ENCODE measurements at regions not wholly inside any gene's neighbourhood (a gene's known extent, or its start where the extent isn't known, plus 50 kb on each side); places are given as distances from the start of the nearest gene placed in this dataset.

GRCh38 chr1:91092503-91092902, 70.7 kb upstream of the ZNF644 start:
- no peak overlapping the region for H3K4me2 ChIP-seq (ENCODE audit: control insufficient read depth, insufficient read depth)

More at GRCh38 chr1:91092503-91092902, 70.7 kb upstream of the ZNF644 start:
- no peak for DNase-seq (ENCODE audit: low read depth, low spot score)
- TF ChIP-seq E4F1 (IDR thresholded peaks at IDR 0.05; ENCODE audit: borderline replicate concordance, partially characterized antibody) (no peak), MAX (IDR thresholded peaks at IDR 0.05; ENCODE audit: low read depth, low read length) (no peak), NR2C2 (IDR thresholded peaks at IDR 0.05; ENCODE audit: borderline replicate concordance, control insufficient read depth, insufficient read length, low read depth) (no peak), YBX1 (IDR thresholded peaks at IDR 0.05) (no peak), ZBTB40 (IDR thresholded peaks at IDR 0.05; ENCODE audit: borderline replicate concordance) (no peak), BACH1 (IDR thresholded peaks at IDR 0.05; ENCODE audit: borderline replicate concordance) (no peak), ZSCAN29 (IDR thresholded peaks at IDR 0.05) (no peak), JUND (IDR thresholded peaks at IDR 0.05; ENCODE audit: low read depth, low read length) (no peak), ZBTB33 (IDR thresholded peaks at IDR 0.05) (no peak), GABPA (IDR thresholded peaks at IDR 0.05; ENCODE audit: low read depth) (no peak), IKZF2 (IDR thresholded peaks at IDR 0.05) (no peak), RB1 (IDR thresholded peaks at IDR 0.05; ENCODE audit: borderline replicate concordance) (no peak), PAX8 (IDR thresholded peaks at IDR 0.05) (no peak), ZZZ3 (IDR thresholded peaks at IDR 0.05; ENCODE audit: control insufficient read depth, insufficient read length, low read depth) (no peak), MYC (IDR thresholded peaks at IDR 0.05; ENCODE audit: insufficient read depth, insufficient read length, insufficient replicate concordance, low read length, severe bottlenecking) (no peak), CEBPB (IDR thresholded peaks at IDR 0.05; ENCODE audit: borderline replicate concordance in 1 of 2, low read depth in 2 of 2, low read length in 2 of 2) (no peak)
- ChIA-PET POLR2A (no interaction called here), RAD21 (ENCODE audit: unreplicated experiment) (no interaction called here), SMC1A (ENCODE audit: uncharacterized antibody, unreplicated experiment) (interaction anchor here (1.4 kb wide), 1 partner anchor 32 kb away, joined by 3 read pairs; no protein-coding TSS in a partner anchor), CTCF (interaction anchor here (0.6 kb wide), 2 partner anchors 1011 to 1901 kb away, joined by 3 to 5 read pairs; no protein-coding TSS in a partner anchor)
- no peak overlapping the region for H3K9ac ChIP-seq (ENCODE audit: control insufficient read depth, insufficient read depth, low read length)
- FAIRE-seq = no peak
- H3K27ac ChIP-seq (ENCODE audit: control insufficient read depth, insufficient read depth) = no peak overlapping the region
- H3K9me3 ChIP-seq (replicated peaks; ENCODE audit: control insufficient read depth, insufficient read depth, low read length) = no peaks in the 10 kb centered on the region
- no peaks in the 10 kb centered on the region for H3K4me1 ChIP-seq (ENCODE audit: control insufficient read depth, insufficient read depth, low read length)
- in situ Hi-C loops (cut with MboI) = no loop called here
- H3K36me3 ChIP-seq (ENCODE audit: control insufficient read depth in 2 of 2, insufficient read depth in 2 of 2, low read length in 1 of 2) = no peaks in the 10 kb centered on the region
- no peak overlapping the region for H2AFZ ChIP-seq (ENCODE audit: control insufficient read depth, low read depth, low read length)
- no peak overlapping the region for H3K4me3 ChIP-seq
- ATAC-seq = no peak
- BruUV-seq (replicated peaks) = no TSS peak
- intact Hi-C loops (cut with micrococcal nuclease; ENCODE audit: unreplicated experiment) = no loop called here
- 8% methylated on average over 4 of the region's 4 CpGs for WGBS (ENCODE audit: insufficient coverage, insufficient replicate concordance, low lambda C conversion rate, missing lambda C conversion rate)
- H3K79me2 ChIP-seq (ENCODE audit: control insufficient read depth, insufficient read depth, low read length) = no peaks in the 10 kb centered on the region
- no peaks in the 10 kb centered on the region for H4K20me1 ChIP-seq (ENCODE audit: control insufficient read depth, insufficient read depth)
- H3K27me3 ChIP-seq (replicated peaks in 1 of 2; ENCODE audit: control insufficient read depth in 2 of 2, insufficient read depth in 2 of 2, low read length in 1 of 2) = no peaks in the 10 kb centered on the region
